Activated CD8-positive, alpha-beta memory T cell treated with anti-CD3 and anti-CD28 coated beads for 1 hour (primary cell): ENCODE measurements at regions not wholly inside any gene's neighbourhood (a gene's known extent, or its start where the extent isn't known, plus 50 kb on each side); places are given as distances from the start of the nearest gene placed in this dataset.

Experiments
- DNase-seq, 2 donors: peaks; one replicate each; pipeline ENCODE4 v3.0.0-alpha.2; 2020; ENCODE audit warnings: low read depth in 1 of 2; ENCODE audit errors: extremely low read depth in 1 of 2

GRCh38 chr11:95520369-95521132 is 269.0 kb downstream of the FAM76B start:
- DNase-seq = no peak

DNA sequence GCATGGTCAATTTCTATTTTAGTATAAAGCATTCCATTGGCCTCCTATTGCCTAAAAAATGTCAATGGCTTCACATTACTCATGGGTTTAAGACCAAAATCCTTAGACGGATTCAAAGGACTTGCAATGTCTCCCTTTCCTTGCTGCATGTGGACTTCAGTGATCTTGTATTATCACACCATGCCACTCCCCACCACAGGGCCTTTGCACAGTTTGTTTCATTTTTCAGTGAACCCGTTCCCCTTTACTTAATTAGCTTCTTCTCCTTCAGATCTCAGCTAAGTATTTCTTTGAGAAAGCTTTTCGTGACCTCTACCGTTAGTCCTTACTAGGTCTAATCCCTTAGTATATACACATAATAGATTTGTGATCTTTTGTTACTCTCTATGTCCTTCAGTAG is 269.7 kb downstream of the FAM76B start:
- no peak for DNase-seq

- DNase-seq = no peak
Measured at GRCh38 chr11:95517453-95517852, 272.1 kb downstream of the FAM76B start.

DNA sequence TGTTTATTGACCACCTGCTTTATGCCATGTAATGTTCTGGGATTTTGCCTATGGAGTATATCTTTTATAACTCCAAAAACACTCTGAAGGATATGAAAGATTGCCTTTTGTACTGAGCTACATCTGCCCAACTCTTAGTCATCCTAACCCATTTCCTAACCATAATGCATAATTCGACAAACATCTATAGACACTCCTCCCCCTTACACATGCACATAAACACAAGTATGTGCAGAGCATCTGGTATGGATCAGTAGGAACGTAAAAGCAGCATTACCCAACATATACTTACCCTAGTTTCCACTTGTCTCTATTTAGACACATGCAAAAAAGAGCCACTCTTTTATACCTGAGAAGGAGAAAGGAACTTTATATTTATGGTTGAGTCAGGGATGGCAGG is 272.8 kb downstream of the FAM76B start:
- DNase-seq = no peak

- DNase-seq = no peak
Measured at GRCh38 chr11:95516175-95516574, 273.4 kb downstream of the FAM76B start.

DNA sequence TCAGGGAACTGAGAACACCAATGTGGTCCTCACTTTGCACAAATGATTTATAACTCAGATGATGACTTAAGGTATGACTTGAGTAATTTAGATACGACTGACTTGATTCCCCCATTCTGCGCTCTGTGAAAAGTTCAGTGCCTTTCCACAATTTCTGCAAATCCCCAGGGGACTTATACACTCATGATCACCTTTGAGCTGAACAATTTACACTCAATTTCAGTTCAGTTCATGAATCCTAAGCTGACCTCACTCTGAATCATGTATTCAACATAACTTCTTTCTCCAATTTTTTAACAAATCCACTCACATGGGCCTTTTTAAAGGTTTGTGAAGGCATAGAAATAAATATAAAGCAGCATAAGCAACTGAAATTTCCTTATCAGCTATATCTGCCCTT is 274.2 kb downstream of the FAM76B start:
- DNase-seq = no peak

DNA sequence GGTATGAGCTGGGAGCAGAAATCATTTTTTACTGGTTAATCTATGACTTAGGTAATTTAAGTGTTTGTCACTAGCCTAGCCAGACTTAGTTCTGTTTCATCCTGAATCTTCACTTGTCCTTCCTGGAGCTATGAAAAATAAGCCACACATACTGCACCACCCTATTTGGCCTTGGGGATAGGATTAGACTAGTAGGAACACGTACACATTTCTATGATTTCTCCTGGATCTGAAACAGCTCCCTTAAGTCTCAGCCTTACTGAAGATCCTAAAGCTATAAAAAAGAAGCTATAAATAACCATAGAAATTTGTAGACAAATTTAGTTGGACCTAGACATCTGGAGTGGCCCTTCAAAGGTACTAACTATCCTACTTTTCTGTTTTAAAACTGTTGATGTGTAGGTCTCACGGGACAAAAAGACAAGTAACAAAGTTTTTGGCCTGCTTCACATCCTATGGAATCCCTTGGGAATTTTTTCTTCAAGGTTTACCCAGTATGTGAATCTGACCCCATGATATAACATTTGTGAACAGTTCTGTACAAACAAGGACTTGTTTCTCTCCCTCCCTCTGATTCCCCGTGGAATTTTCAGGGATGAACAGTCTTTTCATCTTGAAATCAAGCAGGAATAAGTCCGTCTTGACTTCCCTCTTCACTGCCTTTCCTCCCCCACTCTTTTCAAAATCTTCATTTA is 275.0 kb downstream of the FAM76B start:
- no peak for DNase-seq

DNA sequence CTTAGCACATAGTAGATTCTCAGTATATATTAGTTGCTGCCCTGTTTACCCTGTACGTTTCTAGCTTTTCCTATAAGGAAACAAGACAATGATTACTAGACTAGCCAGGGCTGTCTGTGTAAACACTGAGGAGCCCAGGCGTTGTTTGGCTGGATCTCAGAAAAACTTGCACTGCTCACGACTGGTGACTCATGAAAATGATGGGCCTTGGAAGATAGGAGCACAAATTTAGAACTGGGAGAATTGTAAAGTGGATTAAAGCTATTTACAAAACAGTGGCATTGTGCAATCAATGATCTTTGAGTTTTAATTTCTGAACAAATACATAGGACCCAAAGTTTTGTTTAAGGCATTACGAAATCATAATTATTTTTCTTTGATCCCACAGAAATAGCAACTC is 276.9 kb downstream of the FAM76B start:
- no peak for DNase-seq

DNA sequence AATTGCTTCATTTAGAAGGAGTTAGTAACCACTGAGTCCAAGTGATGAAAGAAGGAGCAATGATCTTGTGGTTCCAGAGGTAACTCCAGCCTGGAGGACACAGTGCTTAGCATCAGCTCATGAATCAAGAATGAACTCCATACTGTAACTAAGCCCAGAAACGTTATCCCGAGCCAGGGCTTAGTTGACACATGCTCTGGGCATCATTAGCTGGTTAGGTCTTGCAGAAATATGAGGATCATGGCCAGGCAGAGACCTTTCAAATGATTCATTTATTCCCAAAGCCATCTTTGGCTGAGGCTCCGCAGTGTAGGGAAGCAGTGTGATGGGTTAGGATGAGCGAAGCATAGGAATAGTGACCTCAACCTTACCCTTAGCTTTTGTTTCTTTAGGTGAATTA is 277.4 kb downstream of the FAM76B start:
- DNase-seq = no peak

GRCh38 chr11:95508219-95508890 is 277.4 kb upstream of the SESN3 start:
- DNase-seq = no peak

GRCh38 chr11:95507794-95508193 is 276.8 kb upstream of the SESN3 start:
- DNase-seq = no peak

- DNase-seq = no peak
Measured at GRCh38 chr11:95506777-95507176, 275.8 kb upstream of the SESN3 start.

DNA sequence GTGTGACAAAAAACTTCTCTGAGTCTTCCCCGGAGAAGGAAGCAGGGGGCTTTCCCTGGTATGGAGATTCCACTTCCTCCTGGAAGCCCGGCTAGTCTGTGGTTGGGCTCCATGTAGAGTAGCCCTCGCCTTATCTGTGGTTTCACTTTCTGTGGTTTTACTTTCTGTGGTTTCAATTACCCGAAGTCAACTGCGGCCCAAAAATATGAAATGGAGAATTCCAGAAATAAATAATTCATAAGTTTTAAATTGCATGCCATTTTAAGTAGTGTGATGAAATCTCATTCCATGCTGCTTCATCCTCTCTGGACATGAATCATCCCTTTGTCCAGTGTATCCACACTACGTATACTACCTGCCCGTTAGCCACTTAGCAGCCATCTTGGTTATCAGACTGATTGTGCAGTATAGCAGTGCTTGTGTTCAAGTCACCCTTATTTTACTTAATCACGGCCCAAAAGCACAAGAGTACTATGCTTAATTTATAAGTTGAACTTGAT is 275.0 kb upstream of the SESN3 start:
- DNase-seq = no peak

DNA sequence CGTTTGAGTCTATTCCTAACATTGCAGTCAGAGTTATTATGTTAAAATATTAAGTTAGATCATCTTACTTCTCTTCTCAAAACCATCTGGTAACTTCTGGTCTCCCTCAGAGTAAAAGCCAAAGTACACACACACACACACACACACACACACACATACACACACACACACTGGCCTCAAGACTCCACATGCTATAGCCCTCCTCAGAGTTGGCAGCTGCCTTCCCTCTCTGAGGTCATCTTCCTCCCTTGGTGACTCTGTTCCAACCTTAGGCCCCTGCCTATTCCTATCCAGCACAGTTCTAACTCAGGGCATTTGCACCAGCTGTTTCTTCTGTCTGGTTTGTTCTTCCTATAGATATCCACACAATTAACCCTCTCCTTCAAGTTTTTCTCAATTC is 272.0 kb upstream of the SESN3 start:
- DNase-seq = no peak

DNA sequence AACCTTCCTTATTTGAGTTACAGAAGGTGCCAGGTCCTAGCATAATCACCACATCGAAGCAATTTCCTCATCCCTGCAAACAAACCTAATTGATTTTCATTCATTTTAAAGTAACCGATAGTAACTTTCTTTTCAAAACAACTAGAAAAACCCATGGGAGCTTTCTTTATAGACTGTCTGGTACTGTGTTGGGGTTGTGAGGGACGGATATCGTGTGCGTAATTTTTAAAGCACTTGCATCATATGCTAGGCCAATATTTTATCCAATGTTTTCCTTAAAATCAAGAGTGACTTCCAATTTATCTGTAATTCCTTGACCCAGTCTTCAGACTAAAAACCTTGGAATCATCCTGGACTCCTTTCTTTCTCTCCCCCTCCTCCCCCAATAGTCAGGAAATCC is 271.5 kb upstream of the SESN3 start:
- DNase-seq = no peak

- no peak for DNase-seq
Measured at GRCh38 chr11:95501761-95502266, 270.8 kb upstream of the SESN3 start.

DNA sequence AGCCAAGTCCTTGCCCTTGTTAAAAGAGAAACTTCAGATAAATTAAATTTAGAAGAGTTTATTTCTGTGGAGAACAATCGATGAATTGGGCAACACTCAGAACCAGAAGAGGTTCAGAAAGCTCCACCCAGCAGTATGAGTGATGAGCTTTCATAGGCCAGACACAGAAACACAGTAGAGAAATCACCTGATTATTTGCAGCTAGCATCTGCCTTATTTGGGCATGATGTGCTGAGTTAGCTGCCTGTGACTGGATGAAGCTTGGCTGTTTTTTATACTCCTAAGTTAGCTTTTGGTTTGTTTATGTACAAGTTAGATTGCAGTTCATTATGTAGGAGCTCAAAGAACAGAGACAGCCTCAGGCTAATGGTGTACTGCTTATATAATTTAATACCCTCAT is 269.5 kb upstream of the SESN3 start:
- no peak for DNase-seq

- DNase-seq = no peak
Measured at GRCh38 chr11:95499516-95500135, 268.6 kb upstream of the SESN3 start.

- no peak for DNase-seq
Measured at GRCh38 chr11:95498722-95499425, 267.9 kb upstream of the SESN3 start.

GRCh38 chr11:95496901-95497300 is 265.9 kb upstream of the SESN3 start:
- no peak for DNase-seq

DNA sequence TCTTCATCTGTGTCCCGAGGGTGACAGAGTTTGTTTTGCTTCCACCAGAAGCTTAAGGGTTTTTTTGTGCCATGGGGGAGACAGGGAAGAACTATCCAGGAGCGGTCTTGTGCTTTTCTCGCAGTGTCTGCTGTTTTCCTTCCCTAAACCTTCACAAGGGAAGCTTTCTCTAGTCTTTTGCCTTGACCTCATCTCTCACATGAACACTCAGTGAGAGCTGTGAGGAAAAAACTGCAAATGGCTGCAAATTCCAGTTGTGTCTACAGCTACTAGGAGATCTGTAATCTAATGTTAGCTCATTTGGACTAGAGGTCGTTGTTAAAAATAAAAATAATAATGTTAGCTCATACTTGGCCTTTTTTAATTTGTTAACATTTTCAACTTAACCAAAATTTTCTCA is 264.7 kb upstream of the SESN3 start:
- DNase-seq = no peak
